ENCODE measurements at regions not wholly inside any gene's neighbourhood (a gene's known extent, or its start where the extent isn't known, plus 50 kb on each side); places are given as distances from the start of the nearest gene placed in this dataset.

DNA sequence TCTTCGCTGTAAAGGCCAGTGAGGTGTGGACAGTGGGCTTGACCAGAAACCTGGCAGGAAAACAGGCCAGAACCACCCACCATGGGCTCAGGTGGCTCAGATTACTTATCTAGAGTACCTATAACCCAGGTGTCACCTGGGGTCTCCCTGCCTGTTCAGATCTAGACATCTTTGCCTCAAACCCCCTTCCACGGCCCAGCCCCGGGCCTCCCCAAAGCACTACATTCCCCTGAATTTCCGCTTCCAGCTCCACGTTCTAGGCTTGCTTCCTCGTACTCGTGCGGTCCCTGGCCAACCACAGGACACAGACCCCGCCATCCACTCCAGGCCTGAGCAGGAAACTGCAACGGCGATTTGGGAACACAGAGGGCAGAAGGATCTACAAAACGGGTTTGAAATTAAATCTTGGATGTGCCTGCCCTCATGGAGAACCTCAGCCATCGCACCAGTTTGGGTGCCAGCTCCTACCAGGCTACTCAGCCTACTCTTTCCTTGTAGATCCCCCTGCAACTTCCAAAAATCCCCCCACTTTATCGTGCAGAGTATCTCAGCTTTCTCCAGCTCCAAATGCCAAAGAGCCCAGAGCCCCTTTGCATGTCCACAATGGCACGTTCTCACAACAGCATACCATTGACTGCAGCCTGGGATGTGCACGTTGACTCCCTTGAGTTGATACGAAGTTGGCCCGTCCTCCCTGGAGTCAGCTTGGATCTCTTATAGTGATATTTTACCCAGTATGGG lies 62.7 kb upstream of the CACUL1 start:
- TF ChIP-seq, protein P1, sequence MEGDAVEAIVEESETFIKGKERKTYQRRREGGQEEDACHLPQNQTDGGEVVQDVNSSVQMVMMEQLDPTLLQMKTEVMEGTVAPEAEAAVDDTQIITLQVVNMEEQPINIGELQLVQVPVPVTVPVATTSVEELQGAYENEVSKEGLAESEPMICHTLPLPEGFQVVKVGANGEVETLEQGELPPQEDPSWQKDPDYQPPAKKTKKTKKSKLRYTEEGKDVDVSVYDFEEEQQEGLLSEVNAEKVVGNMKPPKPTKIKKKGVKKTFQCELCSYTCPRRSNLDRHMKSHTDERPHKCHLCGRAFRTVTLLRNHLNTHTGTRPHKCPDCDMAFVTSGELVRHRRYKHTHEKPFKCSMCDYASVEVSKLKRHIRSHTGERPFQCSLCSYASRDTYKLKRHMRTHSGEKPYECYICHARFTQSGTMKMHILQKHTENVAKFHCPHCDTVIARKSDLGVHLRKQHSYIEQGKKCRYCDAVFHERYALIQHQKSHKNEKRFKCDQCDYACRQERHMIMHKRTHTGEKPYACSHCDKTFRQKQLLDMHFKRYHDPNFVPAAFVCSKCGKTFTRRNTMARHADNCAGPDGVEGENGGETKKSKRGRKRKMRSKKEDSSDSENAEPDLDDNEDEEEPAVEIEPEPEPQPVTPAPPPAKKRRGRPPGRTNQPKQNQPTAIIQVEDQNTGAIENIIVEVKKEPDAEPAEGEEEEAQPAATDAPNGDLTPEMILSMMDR (IDR thresholded peaks at IDR 0.05) = no peak
- TF ChIP-seq POLR2AphosphoS5 (IDR thresholded peaks at IDR 0.05; ENCODE audit: insufficient read depth in 1 of 2, low read depth in 1 of 2) = no peak
